ENCODE measurements at regions not wholly inside any gene's neighbourhood (a gene's known extent, or its start where the extent isn't known, plus 50 kb on each side); places are given as distances from the start of the nearest gene placed in this dataset.

DNA sequence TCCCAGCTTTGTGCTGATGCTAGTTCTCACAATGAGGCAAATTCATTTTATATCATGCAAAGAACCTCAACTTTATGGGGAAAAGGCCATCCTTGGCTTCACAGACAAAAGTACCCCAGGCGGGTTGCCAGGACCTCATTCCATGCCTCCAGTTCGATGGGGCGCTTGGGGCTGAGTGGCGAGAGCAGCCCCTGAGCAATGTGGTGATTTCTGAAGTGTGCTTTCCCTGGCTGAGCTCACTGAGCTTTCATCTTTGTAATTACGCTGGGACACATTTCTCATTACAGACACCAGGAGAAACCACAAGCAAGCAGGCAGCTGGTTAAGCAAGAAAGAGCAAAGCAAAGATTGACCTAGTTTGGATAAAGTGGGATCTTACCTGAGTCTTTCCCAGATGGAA, 301.5 kb upstream of the CDH4 start:
- TF ChIP-seq, protein P1, sequence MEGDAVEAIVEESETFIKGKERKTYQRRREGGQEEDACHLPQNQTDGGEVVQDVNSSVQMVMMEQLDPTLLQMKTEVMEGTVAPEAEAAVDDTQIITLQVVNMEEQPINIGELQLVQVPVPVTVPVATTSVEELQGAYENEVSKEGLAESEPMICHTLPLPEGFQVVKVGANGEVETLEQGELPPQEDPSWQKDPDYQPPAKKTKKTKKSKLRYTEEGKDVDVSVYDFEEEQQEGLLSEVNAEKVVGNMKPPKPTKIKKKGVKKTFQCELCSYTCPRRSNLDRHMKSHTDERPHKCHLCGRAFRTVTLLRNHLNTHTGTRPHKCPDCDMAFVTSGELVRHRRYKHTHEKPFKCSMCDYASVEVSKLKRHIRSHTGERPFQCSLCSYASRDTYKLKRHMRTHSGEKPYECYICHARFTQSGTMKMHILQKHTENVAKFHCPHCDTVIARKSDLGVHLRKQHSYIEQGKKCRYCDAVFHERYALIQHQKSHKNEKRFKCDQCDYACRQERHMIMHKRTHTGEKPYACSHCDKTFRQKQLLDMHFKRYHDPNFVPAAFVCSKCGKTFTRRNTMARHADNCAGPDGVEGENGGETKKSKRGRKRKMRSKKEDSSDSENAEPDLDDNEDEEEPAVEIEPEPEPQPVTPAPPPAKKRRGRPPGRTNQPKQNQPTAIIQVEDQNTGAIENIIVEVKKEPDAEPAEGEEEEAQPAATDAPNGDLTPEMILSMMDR (IDR thresholded peaks at IDR 0.05), result no peak
- no peak for TF ChIP-seq EZH2 (IDR thresholded peaks at IDR 0.05)
